ENCODE measurements at regions not wholly inside any gene's neighbourhood (a gene's known extent, or its start where the extent isn't known, plus 50 kb on each side); places are given as distances from the start of the nearest gene placed in this dataset.

DNA sequence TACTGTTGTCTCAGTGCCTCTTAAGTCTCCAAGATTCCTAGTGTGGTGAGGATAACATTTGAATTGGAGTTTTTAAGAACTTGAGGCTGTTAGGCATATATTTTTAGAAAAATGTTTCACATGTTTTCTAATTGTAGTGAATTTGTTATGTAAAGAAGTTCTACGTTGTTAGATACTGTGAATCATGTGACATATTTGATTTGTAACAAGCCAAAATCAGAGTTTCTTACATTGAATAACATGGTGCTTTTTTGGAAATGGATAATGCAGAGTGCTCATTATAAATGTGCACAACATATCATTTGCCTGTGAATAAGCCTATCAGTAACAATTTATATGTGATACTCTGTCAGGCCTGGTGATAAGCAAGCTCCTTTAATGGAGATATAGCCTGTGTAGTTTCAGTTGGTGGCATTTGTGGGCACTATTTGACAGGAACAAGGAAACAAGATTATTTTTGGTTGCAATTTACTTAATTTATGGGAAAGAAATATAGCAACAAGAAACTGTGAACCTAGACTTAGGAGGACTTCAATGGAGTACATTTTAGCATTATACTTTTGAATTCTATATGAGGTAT is 328.8 kb downstream of the ARPP21 start:
- no peak for TF ChIP-seq EZH2 (IDR thresholded peaks at IDR 0.05; ENCODE audit: borderline replicate concordance)
- TF ChIP-seq EZH2phosphoT487 (IDR thresholded peaks at IDR 0.05; ENCODE audit: low read depth, severe bottlenecking, unreplicated experiment): no peak
- TF ChIP-seq, protein P1, sequence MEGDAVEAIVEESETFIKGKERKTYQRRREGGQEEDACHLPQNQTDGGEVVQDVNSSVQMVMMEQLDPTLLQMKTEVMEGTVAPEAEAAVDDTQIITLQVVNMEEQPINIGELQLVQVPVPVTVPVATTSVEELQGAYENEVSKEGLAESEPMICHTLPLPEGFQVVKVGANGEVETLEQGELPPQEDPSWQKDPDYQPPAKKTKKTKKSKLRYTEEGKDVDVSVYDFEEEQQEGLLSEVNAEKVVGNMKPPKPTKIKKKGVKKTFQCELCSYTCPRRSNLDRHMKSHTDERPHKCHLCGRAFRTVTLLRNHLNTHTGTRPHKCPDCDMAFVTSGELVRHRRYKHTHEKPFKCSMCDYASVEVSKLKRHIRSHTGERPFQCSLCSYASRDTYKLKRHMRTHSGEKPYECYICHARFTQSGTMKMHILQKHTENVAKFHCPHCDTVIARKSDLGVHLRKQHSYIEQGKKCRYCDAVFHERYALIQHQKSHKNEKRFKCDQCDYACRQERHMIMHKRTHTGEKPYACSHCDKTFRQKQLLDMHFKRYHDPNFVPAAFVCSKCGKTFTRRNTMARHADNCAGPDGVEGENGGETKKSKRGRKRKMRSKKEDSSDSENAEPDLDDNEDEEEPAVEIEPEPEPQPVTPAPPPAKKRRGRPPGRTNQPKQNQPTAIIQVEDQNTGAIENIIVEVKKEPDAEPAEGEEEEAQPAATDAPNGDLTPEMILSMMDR (IDR thresholded peaks at IDR 0.05; ENCODE audit: poor library complexity): no peak
- Histone ChIP-seq H3K27me3 (peaks cover 4% of the 10 kb centered on the region), H4K20me1 (ENCODE audit: insufficient read depth, poor library complexity, severe bottlenecking) (no peaks in the 10 kb centered on the region), H2AFZ (no peak overlapping the region), H3K4me1 (ENCODE audit: insufficient read depth) (no peaks in the 10 kb centered on the region), H3K4me2 (no peak overlapping the region), H3K9me2 (replicated peaks; ENCODE audit: insufficient read depth) (no peaks in the 10 kb centered on the region), H3K9me3 (ENCODE audit: low read depth) (no peaks in the 10 kb centered on the region), H3K4me3 (no peak overlapping the region), H3K36me3 (replicated peaks; ENCODE audit: insufficient read depth, low read depth) (no peaks in the 10 kb centered on the region), H3K79me2 (no peaks in the 10 kb centered on the region), H3K27ac (no peak overlapping the region)
- no peak for DNase-seq (ENCODE audit: low spot score)
- WGBS (ENCODE audit: low lambda C conversion rate, missing lambda C conversion rate): 79% methylated on average over 1 of the region's 1 CpG

DNA sequence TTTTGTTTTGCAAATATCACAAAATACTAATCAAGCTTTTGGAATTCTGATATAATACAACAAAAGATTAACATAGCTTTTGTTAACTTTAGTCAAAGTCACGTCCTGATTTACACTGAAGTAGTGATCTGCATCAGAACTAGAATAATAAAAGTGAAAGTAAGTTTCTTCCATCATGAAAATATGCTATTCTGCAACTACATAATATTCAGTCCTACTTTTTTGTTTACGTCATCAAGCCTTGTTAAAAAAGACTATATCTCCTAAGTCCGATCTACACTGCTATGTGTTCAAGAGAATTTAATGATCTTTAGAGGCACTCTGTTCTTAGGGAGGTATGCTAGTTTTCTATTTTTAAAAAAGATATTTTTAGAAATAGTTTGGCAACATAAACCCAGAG is 330.1 kb downstream of the ARPP21 start:
- Histone ChIP-seq H3K4me2 (no peak overlapping the region), H2AFZ (no peak overlapping the region)
- WGBS (ENCODE audit: low lambda C conversion rate, missing lambda C conversion rate): 74% methylated on average over 3 of the region's 3 CpGs

DNA sequence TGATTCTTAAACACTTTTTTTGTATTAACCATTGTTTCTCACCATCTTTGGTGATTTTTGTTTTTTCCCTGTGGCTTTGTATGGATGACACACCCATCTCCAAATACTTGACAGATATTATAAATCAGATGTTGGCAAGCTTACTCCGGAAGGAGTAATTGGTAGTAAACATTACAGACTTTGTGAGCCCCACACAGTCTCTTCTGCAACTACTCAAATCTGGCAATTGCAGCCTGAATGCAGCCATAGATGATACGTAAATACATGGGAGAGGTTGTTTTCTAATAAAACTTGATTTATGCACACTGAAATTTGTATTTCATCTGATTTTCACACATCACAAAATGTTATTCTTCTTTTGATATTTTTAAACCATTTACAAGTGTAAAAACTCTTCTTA is 331.5 kb downstream of the ARPP21 start:
- H3K27me3 ChIP-seq: no peaks in the 10 kb centered on the region
- H3K36me3 ChIP-seq (replicated peaks; ENCODE audit: insufficient read depth, low read depth): no peaks in the 10 kb centered on the region
- H2AFZ ChIP-seq: no peak overlapping the region
- H3K4me3 ChIP-seq: no peak overlapping the region
- no peak for DNase-seq (ENCODE audit: low spot score)
- TF ChIP-seq EZH2phosphoT487 (IDR thresholded peaks at IDR 0.05; ENCODE audit: low read depth, severe bottlenecking, unreplicated experiment) (no peak), EZH2 (IDR thresholded peaks at IDR 0.05; ENCODE audit: borderline replicate concordance) (no peak)
- TF ChIP-seq, protein P1 (IDR thresholded peaks at IDR 0.05; ENCODE audit: poor library complexity): no peak
- H3K4me2 ChIP-seq: no peak overlapping the region
- 66% methylated on average over 2 of the region's 2 CpGs for WGBS (ENCODE audit: low lambda C conversion rate, missing lambda C conversion rate)
- H3K4me1 ChIP-seq (ENCODE audit: insufficient read depth): no peaks in the 10 kb centered on the region
- no peaks in the 10 kb centered on the region for H3K9me2 ChIP-seq (replicated peaks; ENCODE audit: insufficient read depth)
- no peaks in the 10 kb centered on the region for H3K79me2 ChIP-seq
- H4K20me1 ChIP-seq (ENCODE audit: insufficient read depth, poor library complexity, severe bottlenecking): no peaks in the 10 kb centered on the region
- no peaks in the 10 kb centered on the region for H3K9me3 ChIP-seq (ENCODE audit: low read depth)
- no peak overlapping the region for H3K27ac ChIP-seq

More for the DNA sequence above, 330.1 kb downstream of the ARPP21 start:
- Histone ChIP-seq H3K36me3 (replicated peaks; ENCODE audit: insufficient read depth, low read depth) (no peaks in the 10 kb centered on the region), H3K27me3 (no peaks in the 10 kb centered on the region), H3K27ac (no peak overlapping the region), H3K79me2 (no peaks in the 10 kb centered on the region), H4K20me1 (ENCODE audit: insufficient read depth, poor library complexity, severe bottlenecking) (no peaks in the 10 kb centered on the region), H3K9me2 (replicated peaks; ENCODE audit: insufficient read depth) (no peaks in the 10 kb centered on the region), H3K9me3 (ENCODE audit: low read depth) (no peaks in the 10 kb centered on the region), H3K4me1 (ENCODE audit: insufficient read depth) (no peaks in the 10 kb centered on the region), H3K4me3 (no peak overlapping the region)
- DNase-seq (ENCODE audit: low spot score): no peak
- TF ChIP-seq EZH2phosphoT487 (IDR thresholded peaks at IDR 0.05; ENCODE audit: low read depth, severe bottlenecking, unreplicated experiment): no peak
- TF ChIP-seq, protein P1 (IDR thresholded peaks at IDR 0.05; ENCODE audit: poor library complexity): no peak
- no peak for TF ChIP-seq EZH2 (IDR thresholded peaks at IDR 0.05; ENCODE audit: borderline replicate concordance)

All from hepatocyte (in vitro differentiated cells).